Endothelial cell of umbilical vein (primary cell): ENCODE measurements at regions not wholly inside any gene's neighbourhood (a gene's known extent, or its start where the extent isn't known, plus 50 kb on each side); places are given as distances from the start of the nearest gene placed in this dataset.

ENCODE experiments used
- BruUV-seq: library from RNA; stranded (reverse); fragments of 400-500 nt; replicated peaks from 2 replicates; lab custom pipeline; 2021; lab: Mats Ljungman, UMichigan
- CTCF ChIA-PET: fragments of 300-600, 350-600 bp; sonication (Branson Sonifier 250); formaldehyde crosslinking; loops from one replicate; lab custom pipeline; 2021; ENCODE audit warnings: antibody characterized with exemption, inconsistent platforms; lab: Charles Lee
- POLR2A ChIA-PET: fragments of 300-600, 350-600 bp; sonication (Branson Sonifier 250); formaldehyde crosslinking; loops from one replicate; lab custom pipeline; 2021; ENCODE audit warnings: antibody characterized with exemption, inconsistent platforms; lab: Charles Lee
- DNase-seq: peaks from one replicate; pipeline ENCODE4 v3.0.0-alpha.2; 2011; ENCODE audit warnings: low read depth, low spot score
- FAIRE-seq: peaks from 2 replicates; lab custom pipeline; 2011; peaks lifted over from hg19 to GRCh38; lab: Jason Lieb, UNC
- H2AFZ ChIP-seq: 2 replicates; pipeline ENCODE4 v1.6.0; 2012; ENCODE audit warnings: low read depth, low read length, control low read depth, inconsistent platforms
- H3K27ac ChIP-seq: 2 replicates; pipeline ENCODE4 v1.5.1; 2011; ENCODE audit warnings: low read depth, mild to moderate bottlenecking, control low read depth, low read length, moderate library complexity; ENCODE audit not compliant: insufficient read depth
- H3K27me3 ChIP-seq, 2 experiments: 2 replicates each; pipeline versions ENCODE4 v1.6.0 to v1.6.1; 2011; ENCODE audit warnings: low read length in 2 of 2, mixed read lengths in 1 of 2; ENCODE audit not compliant: control insufficient read depth in 2 of 2, insufficient read depth in 2 of 2
- H3K36me3 ChIP-seq, 2 experiments: 2 replicates in 1 of 2; 3 replicates in 1 of 2; pipeline ENCODE4 v1.5.1; 2011; ENCODE audit warnings: low read length in 2 of 2, mild to moderate bottlenecking in 1 of 2, moderate library complexity in 1 of 2; ENCODE audit not compliant: control insufficient read depth in 2 of 2, insufficient read depth in 2 of 2; ENCODE audit errors: extremely low read depth in 1 of 2
- H3K4me1 ChIP-seq: 3 replicates; pipeline ENCODE4 v1.5.1; 2011; ENCODE audit warnings: mild to moderate bottlenecking, low read length; ENCODE audit not compliant: control insufficient read depth, insufficient read depth; ENCODE audit errors: extremely low read depth
- H3K4me2 ChIP-seq: 2 replicates; pipeline ENCODE4 v1.6.1; 2011; ENCODE audit warnings: low read length, control low read depth, mixed read lengths; ENCODE audit not compliant: insufficient read depth
- H3K4me3 ChIP-seq, 3 experiments: fragments of 200-600 bp in 1 of 3; sonication (generic), shearing (Covaris generic) in 1 of 3; replicated peaks in 1 of 3; 2 replicates each; pipeline ENCODE4 v1.5.1; 2011 to 2016; ENCODE audit warnings: control low read depth in 3 of 3, low read length in 3 of 3, mild to moderate bottlenecking in 2 of 3, inconsistent platforms in 1 of 3, low read depth in 1 of 3, moderate library complexity in 1 of 3; ENCODE audit not compliant: insufficient read depth in 1 of 3
- H3K79me2 ChIP-seq: 2 replicates; pipeline ENCODE4 v1.6.0; 2012; ENCODE audit warnings: low read length, inconsistent platforms; ENCODE audit not compliant: control insufficient read depth, insufficient read depth
- H3K9ac ChIP-seq: replicated peaks from 2 replicates; pipeline ENCODE3; 2011; ENCODE audit warnings: low read length, control low read depth; ENCODE audit not compliant: insufficient read depth; ENCODE audit errors: extremely low read depth
- H3K9me1 ChIP-seq: replicated peaks from 3 replicates; pipeline ENCODE4 v1.6.0; 2011; ENCODE audit warnings: mild to moderate bottlenecking, low read length; ENCODE audit not compliant: control insufficient read depth, insufficient read depth; ENCODE audit errors: extremely low read depth
- H3K9me3 ChIP-seq: replicated peaks from 2 replicates; pipeline ENCODE4 v1.5.1; 2012; ENCODE audit warnings: low read length, inconsistent platforms; ENCODE audit not compliant: control insufficient read depth, insufficient read depth
- H4K20me1 ChIP-seq: replicated peaks from 2 replicates; pipeline ENCODE3; 2011; ENCODE audit warnings: mild to moderate bottlenecking, low read length; ENCODE audit not compliant: control insufficient read depth, insufficient read depth; ENCODE audit errors: extremely low read depth
- EZH2 ChIP-seq: IDR thresholded peaks from 2 replicates; pipeline ENCODE4 v1.6.1; 2012; ENCODE audit warnings: borderline replicate concordance, low read depth, mild to moderate bottlenecking, moderate library complexity, low read length, inconsistent platforms; ENCODE audit not compliant: severe bottlenecking
- FOS ChIP-seq: IDR thresholded peaks from 2 replicates; pipeline ENCODE4 v1.6.1; 2011; ENCODE audit warnings: mild to moderate bottlenecking, low read length, moderate library complexity, borderline replicate concordance; ENCODE audit not compliant: insufficient read depth
- GATA2 ChIP-seq: IDR thresholded peaks from 2 replicates; pipeline ENCODE4 v1.7.0; 2011; ENCODE audit warnings: low read depth, mild to moderate bottlenecking, moderate library complexity, mixed read lengths, low read length; ENCODE audit not compliant: insufficient read length, insufficient read depth
- JUN ChIP-seq: IDR thresholded peaks from 2 replicates; pipeline ENCODE4 v1.6.1; 2011; ENCODE audit warnings: borderline replicate concordance, low read depth; ENCODE audit not compliant: insufficient read length, insufficient read depth
- MAX ChIP-seq: IDR thresholded peaks from 2 replicates; pipeline ENCODE4 v1.6.1; 2011; ENCODE audit not compliant: insufficient read depth, insufficient read length
- MYC ChIP-seq: IDR thresholded peaks from one replicate; pipeline ENCODE4 v1.6.1; 2011; ENCODE audit warnings: mild to moderate bottlenecking, low read depth, low read length
- POLR2A ChIP-seq: IDR thresholded peaks from 2 replicates; pipeline ENCODE4 v1.6.1; 2012; ENCODE audit warnings: low read depth, mild to moderate bottlenecking, control low read depth, low read length
- POLR2AphosphoS5 ChIP-seq: IDR thresholded peaks from 2 replicates; pipeline ENCODE4 v1.6.1; 2012; ENCODE audit warnings: low read depth, mild to moderate bottlenecking, control low read depth, low read length, moderate library complexity; ENCODE audit not compliant: insufficient read depth
- dilution Hi-C: fragments of 300-500 bp; cut with MboI; formaldehyde crosslinking; loops from one replicate; pipeline ENCODE4 v1.15.0; 2019; ENCODE audit warnings: low sequenced_read_pairs; ENCODE audit not compliant: extremely low pct_ligation_motif_present
- intact Hi-C: fragments of 100-400 bp; cut with micrococcal nuclease; formaldehyde crosslinking; loops from one replicate; pipeline ENCODE4 v1.10.0; 2022
- TF ChIP-seq, protein P1 (sequence below), 2 donors: IDR thresholded peaks; 1 replicate in 1 of 2; 2 replicates in 1 of 2; pipeline ENCODE4 v1.5.1; 2011; ENCODE audit warnings: low read length in 2 of 2, mild to moderate bottlenecking in 2 of 2, moderate library complexity in 2 of 2, control low read depth in 1 of 2, inconsistent platforms in 1 of 2, low read depth in 1 of 2; ENCODE audit not compliant: insufficient read depth in 1 of 2; ENCODE audit errors: extremely low read depth in 1 of 2

- H3K9me3 ChIP-seq = peaks cover 2% of the 10 kb centered on the region
- H4K20me1 ChIP-seq = no peaks in the 10 kb centered on the region
- ChIA-PET POLR2A (no interaction called here), CTCF (no interaction called here)
- FAIRE-seq = no peak
- DNase-seq = no peak
- no peak overlapping the region for H3K4me2 ChIP-seq
- no peak overlapping the region for H2AFZ ChIP-seq
- no peak overlapping the region for H3K9ac ChIP-seq
- H3K79me2 ChIP-seq = no peaks in the 10 kb centered on the region
- H3K9me1 ChIP-seq = no peaks in the 10 kb centered on the region
- no peaks in the 10 kb centered on the region for H3K36me3 ChIP-seq
- intact Hi-C loops = no loop called here
- no peaks in the 10 kb centered on the region for H3K4me1 ChIP-seq
- BruUV-seq = no TSS peak
- no peak overlapping the region for H3K27ac ChIP-seq
- dilution Hi-C loops = no loop called here
- no peaks in the 10 kb centered on the region for H3K27me3 ChIP-seq
- H3K4me3 ChIP-seq = no peak overlapping the region
- TF ChIP-seq POLR2A = no peak
- no peak for TF ChIP-seq MAX
- no peak for TF ChIP-seq MYC
Observed at GRCh38 chr2:136714452-136714951, 50.8 kb upstream of the THSD7B start.

GRCh38 chr2:136713739-136714138, 51.6 kb upstream of the THSD7B start:
- H3K4me1 ChIP-seq = no peaks in the 10 kb centered on the region
- TF ChIP-seq, protein P1, sequence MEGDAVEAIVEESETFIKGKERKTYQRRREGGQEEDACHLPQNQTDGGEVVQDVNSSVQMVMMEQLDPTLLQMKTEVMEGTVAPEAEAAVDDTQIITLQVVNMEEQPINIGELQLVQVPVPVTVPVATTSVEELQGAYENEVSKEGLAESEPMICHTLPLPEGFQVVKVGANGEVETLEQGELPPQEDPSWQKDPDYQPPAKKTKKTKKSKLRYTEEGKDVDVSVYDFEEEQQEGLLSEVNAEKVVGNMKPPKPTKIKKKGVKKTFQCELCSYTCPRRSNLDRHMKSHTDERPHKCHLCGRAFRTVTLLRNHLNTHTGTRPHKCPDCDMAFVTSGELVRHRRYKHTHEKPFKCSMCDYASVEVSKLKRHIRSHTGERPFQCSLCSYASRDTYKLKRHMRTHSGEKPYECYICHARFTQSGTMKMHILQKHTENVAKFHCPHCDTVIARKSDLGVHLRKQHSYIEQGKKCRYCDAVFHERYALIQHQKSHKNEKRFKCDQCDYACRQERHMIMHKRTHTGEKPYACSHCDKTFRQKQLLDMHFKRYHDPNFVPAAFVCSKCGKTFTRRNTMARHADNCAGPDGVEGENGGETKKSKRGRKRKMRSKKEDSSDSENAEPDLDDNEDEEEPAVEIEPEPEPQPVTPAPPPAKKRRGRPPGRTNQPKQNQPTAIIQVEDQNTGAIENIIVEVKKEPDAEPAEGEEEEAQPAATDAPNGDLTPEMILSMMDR (IDR thresholded peaks at IDR 0.05; ENCODE audit: extremely low read depth in 1 of 2, insufficient read depth in 1 of 2, low read depth in 1 of 2, low read length in 2 of 2) = no peak
- TF ChIP-seq POLR2AphosphoS5 = no peak
- no peak for TF ChIP-seq EZH2
- TF ChIP-seq MAX = no peak
- TF ChIP-seq JUN = no peak
- no peak for TF ChIP-seq FOS
- TF ChIP-seq GATA2 = no peak
- no peak for TF ChIP-seq POLR2A
- no peak for TF ChIP-seq MYC
- BruUV-seq = no TSS peak
- H3K79me2 ChIP-seq = no peaks in the 10 kb centered on the region
- H3K9ac ChIP-seq = no peak overlapping the region
- no peak overlapping the region for H3K4me2 ChIP-seq
- CTCF ChIA-PET = no interaction called here
- H3K36me3 ChIP-seq = no peaks in the 10 kb centered on the region
- no peak for FAIRE-seq
- DNase-seq = no peak
- no peaks in the 10 kb centered on the region for H4K20me1 ChIP-seq
- H3K27ac ChIP-seq = no peak overlapping the region
- POLR2A ChIA-PET = no interaction called here
- intact Hi-C loops = no loop called here
- no peak overlapping the region for H2AFZ ChIP-seq
- no peaks in the 10 kb centered on the region for H3K9me1 ChIP-seq
- peaks cover 2% of the 10 kb centered on the region for H3K9me3 ChIP-seq
- H3K4me3 ChIP-seq = no peak overlapping the region
- H3K27me3 ChIP-seq = no peaks in the 10 kb centered on the region
- dilution Hi-C loops = no loop called here
